ENCODE measurements at regions not wholly inside any gene's neighbourhood (a gene's known extent, or its start where the extent isn't known, plus 50 kb on each side); places are given as distances from the start of the nearest gene placed in this dataset.

DNA sequence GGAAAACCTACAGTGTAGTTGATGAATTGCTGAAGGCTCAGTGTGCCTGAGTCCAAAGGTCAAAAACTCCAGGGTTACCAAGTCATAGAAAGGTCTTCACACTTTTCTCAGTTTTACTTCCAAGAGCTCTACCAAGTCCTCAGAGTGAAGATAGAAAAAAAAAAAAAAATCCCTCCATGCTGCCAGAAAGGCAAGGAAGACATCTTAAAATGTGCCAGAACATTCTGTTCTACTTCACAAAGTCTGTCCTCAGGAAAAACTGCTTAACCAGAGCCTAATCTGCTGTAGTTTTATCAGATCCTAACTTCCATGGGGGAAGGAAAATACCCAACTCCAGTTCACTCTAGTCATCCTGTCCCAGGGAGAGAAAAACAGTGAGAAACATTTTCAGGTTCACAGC lies 175.6 kb upstream of the CDH11 start:
- TF ChIP-seq GATA3 (IDR thresholded peaks at IDR 0.05; ENCODE audit: low read depth, low read length) = no peak
- TF ChIP-seq GATA2 (IDR thresholded peaks at IDR 0.05; ENCODE audit: low read depth, low read length) = no peak
